ENCODE measurements at regions not wholly inside any gene's neighbourhood (a gene's known extent, or its start where the extent isn't known, plus 50 kb on each side); places are given as distances from the start of the nearest gene placed in this dataset.

DNA sequence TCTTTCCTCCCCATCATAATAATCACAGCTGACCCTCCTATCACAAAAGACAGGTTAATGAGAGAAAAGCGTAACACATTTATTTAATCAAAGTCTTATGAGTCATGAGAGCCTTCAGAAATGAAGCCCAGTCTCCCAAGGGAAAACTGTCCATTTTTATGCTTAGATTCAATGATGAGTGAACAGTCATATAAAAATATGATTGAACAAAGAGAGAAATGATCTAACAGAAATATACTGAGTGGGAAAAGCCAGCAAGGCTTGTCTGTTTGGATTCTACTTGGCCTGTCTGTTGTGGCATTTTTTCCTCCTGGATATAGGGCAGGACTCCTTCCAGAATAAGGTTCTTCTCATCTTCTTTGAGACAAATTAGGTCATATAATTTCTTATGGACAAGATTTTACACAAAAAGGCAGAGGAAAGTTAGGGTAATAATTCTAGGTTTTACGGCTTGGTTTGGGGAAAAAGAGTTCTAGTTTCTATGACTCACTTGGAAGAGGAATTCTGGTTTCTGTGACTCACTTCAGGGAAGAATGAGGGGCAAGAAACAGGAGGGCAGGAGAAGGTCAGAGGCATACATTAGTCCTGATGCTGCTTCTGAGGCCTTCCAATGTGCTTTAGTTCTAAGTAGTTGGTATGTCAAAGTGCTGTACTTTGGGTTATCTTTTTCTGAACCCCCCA lies 534.2 kb downstream of the ZIC1 start:
- DNase-seq = no peak

DNA sequence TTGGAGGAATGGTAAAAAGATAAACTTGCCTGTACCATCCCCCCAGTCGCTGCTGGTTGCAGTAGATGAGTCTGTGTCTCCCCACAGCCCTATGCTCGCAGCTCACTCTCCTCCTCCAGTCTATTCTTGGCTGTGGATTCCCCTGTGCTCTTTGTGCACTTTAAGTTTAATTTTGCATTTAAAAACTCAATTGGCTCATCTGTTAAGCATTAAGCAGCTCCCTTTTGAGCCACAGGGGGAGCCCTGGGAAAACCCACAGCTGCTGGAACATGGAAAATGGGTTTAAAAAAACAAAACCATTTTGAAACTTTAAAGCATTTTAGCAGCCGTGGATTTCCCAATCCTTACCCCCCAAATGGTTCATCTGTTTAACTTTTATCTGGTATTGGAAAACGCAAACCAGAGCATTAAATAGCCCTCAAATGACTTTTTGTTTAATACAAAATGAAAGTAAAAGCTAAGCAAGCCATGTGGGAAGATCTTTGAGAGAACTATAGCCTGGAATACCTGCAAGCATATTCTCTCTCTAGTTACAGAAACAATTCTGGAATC lies 536.9 kb downstream of the ZIC1 start:
- no peak for DNase-seq

DNA sequence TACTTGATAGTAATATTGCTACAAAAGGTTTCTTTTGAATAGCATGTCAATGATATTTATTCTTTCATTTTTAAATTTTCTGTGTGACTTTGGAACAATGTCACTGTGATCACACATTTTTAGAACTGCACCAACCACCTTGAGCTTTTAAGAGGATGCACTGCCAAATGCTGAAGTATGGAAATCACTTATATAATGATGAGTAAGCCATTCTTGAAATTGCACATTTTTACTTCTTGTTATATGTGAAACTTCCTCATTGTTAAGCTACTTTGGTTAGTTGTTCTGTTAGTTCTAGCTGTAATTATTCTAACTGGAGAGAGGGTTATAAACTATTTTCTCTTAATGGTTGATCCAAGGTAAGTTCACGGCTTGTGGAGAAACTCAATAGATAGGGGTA lies 547.5 kb downstream of the ZIC1 start:
- no peak for DNase-seq

DNA sequence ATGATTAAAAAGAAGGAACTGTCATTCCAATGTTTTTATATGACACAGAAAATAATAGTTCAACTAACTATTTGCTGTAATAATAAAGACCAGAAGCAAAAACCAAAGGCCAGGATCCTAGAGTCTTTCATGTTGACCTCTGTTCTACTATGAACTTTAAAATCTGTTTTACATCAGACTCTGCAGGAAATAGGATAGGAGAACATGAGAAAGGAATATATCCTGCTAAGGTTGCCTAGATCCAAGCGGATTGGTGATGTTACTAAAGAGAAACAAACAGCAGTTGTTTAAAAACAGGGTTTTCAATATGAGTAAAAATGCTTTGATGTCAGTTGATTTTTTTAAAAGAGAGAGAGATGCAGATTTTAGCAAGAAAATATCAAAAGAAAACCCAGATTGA lies 549.6 kb downstream of the ZIC1 start:
- no peak for DNase-seq

DNA sequence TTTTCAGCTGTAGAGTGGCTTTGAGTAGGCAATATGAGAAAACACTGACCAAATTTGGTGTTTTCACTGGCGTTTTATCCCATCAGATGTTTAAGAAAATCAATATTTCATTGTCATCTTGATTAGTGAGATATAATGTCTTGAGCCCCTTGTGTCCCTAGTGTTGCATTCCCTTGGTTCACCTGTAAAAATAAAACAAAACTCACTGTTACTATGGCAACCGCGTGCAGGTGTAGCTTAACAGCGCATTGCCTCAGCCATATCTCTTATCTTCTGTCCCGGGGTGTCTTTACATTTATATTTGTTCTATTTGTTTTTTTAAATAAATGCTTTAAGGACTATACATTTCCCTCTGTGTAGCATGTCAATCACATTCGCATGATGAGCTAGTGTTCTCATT lies 551.6 kb downstream of the ZIC1 start:
- DNase-seq = no peak

DNA sequence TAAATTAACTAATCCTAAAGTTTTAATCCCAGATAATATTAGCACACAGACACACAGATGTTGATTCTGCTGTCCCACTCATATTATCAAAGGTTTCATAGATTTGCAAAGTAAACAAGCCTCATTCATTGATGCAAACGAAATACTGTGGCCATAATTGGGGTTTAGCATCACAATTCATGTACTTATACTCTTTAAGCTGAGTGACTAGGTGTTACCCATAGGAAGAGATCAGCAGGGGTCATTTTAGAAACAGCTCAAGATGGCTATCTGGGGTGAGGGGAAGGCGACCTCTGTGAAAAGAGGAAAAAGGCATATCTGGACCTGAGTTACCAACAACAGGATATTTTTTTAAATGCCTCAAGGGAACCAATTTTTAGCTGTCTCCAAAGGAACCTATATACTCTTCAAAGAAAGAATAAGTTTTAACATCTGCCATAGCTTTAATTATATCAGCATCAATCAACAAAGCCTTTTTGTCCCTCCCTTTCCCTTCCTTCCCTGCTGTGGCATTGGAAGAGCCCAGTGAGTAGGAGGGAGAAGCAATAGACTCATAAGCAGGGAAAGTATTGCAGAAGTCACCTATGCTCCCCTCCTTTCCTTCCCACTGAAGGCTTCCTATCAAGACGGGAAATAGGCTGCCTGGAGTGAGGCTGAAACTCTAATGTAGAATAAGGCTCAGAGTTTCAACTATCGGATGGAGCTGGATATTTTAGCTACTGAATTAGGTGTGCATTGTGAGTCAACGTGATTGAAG lies 553.4 kb downstream of the ZIC1 start:
- DNase-seq = no peak

DNA sequence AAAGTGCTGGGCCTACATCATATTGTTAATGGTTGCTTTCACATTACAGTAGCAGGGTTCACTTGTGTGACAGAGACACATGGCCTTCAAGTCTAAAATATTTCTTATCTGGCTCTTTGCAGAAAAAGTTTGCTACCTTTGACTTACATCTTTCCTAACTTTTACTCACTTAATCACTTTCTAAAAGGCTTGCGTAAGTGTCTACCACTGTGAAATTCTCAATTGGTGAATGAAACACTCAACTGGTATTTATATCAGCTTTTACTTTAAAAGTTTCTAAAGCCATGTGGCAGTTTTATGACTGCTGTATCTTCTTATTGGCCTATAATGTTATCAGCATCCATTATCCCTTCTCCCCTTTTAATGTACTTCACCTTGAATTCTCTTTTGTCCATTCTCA lies 554.5 kb downstream of the ZIC1 start:
- no peak for DNase-seq

DNA sequence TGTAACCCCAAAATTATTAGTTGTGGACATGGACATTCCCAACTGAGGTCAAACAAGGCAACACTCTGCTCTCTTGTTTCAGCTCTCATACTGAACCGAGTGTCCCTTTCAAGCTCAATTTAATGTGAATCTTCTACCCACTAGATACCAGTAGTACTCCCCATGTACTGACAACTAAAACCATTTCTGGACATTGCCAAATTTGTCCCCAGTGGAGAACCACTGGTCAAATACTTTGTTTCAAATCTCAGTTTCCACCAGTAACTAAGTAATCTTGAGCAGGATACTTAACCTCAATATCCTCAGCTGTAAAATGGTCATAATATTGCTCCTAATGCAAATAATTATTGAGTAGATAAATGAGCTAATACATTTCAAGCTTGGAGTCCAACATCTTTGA lies 566.0 kb downstream of the ZIC1 start:
- DNase-seq = no peak

DNA sequence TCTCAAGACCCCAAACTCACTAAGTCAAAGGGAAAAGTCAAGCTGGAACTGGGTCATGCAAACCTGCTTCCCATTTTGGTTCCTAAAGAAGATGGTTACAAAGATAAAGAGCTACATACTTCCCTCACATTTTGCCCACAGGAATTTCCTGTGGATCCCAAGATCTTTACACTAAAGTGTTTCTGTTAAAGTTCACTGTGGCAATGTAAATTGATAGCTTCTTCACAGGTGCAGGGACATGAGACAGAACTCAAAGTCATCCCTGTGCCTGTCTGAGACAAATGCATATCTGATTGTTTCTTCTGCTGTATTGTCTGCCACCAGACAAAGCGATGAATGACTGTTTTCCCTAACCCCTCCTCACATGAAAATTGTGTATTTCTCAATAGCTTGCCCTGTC lies 567.8 kb downstream of the ZIC1 start:
- no peak for DNase-seq

DNA sequence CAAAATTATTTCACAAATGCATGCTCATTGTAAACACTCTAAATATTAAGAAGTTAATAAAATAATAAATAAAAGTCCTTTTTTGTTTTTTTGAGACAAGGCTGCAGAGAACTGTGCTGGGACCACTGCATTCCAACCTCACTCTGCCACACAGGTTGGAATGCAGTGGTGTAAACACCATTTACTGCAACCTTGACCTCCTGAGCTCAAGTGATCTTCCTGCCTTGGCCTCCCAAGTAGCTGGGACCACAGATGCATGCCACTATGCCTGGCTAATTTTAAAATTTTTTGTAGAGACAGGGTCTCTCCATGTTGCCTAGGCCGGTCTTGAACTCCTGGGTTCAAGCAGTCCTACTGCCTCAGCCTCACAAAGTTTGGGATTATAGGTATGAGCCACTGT lies 578.4 kb downstream of the ZIC1 start:
- DNase-seq = no peak

DNA sequence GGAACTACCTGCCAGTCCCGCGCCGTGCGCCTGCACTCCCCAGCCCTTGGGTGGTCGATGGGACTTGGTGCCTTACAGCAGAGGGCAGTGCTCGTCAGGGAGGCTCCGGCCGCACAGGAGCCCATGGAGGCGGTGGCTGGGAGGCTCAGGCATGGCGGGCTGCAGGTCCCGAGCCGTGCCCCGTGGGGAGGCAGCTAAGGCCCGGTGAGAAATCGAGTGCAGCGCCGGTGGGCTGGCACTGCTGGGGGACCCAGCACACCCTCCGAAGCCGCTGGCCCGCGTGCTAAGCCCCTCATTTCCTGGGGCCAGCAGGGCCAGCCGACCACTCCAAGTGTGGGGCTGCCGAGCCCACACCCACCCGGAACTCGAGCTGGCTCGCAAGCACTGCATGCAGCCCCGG lies 580.2 kb downstream of the ZIC1 start:
- no peak for DNase-seq

DNA sequence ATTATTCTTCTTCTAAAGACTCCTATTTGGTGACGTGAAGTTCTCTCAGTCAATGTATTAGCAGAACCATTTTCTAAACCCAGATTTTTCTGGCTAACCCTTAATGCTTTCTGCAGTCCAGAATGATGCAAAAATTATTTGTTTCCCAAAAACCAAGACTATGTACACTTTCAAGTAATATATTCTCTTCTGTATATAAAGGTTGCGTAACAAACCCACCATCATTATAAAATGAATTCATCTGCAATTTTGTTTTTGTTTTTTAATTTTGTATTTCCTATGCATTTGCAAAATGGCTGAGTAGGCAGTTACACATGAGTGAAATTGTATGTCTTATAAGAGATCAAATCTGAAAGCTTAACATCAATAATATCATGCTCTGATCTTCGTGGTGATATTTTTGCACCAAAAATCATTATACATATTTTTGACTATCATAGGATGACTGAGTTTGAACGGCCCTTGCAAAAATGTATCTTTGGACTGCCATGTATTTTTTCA lies 593.6 kb downstream of the ZIC1 start:
- DNase-seq = no peak

DNA sequence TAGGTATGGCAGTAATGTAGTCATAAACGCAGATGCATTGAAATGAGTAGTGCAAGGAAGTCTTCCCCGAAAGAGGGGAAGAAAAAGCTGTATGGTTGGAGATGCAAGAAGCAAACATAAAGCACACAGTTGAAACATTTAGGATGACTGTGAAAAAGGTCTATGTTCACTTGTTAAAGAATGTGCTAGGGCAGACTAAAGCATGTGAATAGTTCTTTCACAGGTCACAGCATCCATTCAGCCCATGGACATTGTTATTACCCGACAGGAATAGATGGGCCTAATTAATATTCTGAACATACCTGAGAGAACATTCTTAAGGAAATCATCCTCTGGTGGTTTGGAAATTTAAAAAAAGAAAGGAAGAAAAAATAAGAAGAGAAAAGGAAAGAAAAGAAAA lies 595.2 kb downstream of the ZIC1 start:
- DNase-seq = no peak

DNA sequence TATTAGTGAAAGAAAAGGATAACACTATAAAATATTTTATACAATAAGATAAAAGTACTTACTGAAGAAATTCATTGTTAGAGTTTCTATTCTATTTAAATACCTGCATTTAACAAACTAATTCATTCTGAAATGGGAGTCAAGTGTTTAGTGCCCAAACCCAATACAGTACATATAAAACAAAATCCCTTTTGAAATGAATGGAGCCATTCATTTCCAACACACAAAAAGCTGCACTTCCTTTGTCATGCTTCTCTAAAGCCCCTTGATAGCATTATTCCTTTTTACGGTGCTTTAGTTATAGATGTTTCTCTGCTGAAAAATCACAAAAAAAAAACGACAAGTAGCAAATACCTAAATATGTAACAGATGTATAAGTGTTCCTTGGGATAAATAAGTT lies 596.3 kb downstream of the ZIC1 start:
- no peak for DNase-seq

DNA sequence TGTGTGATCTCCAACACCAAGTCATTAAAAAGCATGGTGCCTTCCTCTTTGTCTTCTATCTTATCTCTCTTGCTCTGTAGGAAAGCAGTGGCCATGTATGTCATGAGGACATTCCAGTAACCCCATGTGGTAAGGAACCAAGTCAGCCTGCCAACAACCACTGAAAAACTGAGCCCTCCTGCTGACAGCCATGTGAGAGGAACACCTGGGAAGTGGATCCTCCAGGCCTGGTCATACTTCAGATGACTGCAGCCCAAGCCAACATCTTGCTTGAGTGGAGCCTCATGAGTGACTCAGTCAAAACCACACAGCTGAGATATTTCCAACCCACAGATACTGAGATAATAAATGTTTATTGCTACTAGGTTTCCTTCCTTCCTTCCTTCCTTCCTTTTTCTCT lies 597.3 kb downstream of the ZIC1 start:
- no peak for DNase-seq

DNA sequence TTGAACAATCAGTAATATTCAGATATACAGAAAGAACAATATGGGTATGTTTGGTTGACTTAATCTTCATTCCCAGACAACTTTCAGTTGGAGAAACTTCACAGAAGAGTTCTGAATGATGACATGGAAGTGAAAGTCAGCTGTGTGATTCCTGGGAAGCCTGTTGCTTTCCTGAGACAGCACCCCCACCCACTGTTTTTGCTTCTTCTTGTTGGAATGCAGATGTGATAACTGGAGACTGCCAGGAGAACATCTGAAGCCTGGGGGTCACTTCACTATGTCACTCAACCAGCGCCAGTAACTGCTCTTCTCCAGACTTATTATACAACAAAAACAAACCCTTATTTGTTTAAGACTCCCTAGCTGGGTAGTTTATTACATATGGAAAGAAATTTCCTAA lies 599.4 kb downstream of the ZIC1 start:
- no peak for DNase-seq

DNA sequence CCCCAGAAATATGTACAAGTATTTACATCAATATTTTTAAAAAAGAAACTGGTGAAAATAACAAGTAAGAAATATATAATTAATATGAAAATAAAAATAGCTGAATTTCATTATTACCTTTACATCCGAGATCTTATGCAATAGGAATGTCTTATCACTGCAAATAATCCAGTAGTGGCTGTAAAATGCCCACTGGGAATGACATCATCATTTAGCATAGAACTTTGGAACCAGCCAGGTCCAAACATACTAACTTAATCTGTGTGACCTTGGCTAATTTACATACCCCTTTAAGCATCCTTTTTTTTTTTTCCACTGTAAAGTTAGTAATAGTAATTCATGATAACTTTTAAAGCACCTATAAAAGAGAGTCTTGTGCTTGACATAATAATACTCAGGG lies 611.7 kb downstream of the ZIC1 start:
- DNase-seq = no peak

DNA sequence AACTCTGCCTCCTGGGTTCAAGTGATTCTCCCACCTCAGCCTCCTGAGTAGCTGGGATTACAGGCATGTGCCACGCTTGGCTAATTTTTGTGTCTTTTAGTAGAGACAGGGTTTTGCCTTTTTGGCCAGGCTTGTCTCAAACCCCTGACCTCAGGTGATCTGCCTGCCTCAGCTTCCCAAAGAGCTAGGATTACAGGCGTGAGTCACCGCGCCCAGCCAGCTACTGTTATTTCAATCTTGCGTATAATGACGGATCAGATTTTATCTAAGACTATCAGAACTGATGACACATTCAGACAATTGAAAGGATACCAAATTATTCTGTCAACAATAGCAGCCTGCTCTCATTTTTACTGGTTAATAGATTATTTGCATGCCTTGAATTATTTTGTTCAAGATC lies 612.2 kb downstream of the ZIC1 start:
- DNase-seq = no peak

DNA sequence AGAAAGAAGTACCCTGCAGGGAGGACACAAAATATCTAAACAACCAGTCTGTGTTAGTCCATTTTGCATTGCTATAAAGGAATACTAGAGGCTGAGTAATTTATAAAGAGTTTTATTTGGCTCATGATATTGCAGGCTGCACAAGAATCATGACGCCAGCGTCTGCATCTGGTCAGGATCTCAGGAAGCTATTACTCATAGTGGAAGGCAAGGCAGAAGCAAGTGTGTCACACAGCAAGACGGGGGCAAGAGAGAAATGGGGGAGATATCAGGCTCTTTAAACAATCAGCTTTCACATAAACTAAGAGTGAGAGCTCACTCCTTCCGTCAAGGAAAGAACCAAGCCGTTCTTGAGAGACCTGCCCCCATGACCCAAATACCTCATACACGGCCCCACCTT lies 614.8 kb downstream of the ZIC1 start:
- no peak for DNase-seq

DNA sequence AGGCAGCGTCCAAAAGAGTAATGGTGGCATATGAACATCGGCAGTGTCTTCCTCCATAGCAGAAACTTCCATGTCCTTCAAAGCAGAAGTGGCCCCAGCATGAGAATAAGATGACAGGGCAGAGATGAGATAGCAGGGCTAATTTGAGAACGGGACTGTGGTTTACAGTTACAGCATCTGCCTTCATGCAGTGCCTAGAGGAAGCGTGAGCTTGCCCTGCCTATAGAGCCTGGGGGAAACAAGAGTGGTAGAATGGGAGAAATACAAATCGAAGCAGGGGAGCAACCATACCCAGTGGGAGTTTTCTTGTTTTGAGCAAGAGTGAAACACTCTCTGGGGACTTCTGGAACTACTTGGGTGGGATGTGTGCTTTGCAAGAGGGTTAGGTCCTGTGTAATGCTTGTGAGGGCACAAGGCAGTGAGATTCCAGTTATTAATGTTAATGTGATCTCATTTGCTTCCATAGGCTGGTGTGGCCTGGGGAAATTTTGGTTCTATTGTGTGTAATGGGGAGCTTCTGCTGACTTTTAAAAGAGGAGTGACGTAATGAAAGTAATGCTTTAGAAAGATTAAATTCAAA lies 616.9 kb downstream of the ZIC1 start:
- no peak for DNase-seq

DNA sequence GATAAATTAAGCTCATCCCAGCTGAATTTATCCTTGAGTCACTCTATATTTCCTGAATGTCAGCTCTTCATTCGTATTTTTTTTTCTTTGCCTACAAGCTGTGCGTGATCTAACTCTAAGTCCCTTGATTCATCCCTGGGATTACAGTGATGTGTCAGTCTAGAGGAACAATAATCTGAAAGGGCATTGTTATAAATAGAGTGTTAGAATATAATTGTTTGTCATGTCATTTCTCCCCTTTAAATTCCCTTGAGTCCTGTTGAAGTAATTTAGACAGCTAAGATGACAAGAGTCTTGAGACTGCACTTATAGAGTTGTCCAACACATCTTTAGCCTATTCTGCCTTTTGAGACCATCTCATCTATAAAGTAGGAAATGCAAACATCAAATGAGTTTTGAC lies 621.8 kb downstream of the ZIC1 start:
- DNase-seq = no peak

DNA sequence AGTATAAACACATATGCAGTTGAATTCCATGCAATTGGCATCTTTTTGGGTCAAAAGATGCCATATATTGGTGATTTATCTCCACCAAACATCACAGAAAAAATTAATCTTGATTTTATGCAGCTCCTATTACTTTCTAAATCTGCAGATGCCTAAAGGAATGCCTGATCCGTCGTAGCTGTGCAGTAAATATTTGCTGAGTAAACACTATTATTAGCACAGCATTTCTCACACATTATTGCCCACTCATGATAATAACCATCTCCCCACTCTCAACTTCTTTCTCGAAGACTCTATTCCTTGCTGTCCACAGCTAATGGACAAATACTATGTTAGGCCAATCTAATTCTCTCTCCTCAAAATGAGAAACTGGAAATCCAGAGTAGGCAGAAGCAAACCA lies 625.2 kb downstream of the ZIC1 start:
- no peak for DNase-seq

DNA sequence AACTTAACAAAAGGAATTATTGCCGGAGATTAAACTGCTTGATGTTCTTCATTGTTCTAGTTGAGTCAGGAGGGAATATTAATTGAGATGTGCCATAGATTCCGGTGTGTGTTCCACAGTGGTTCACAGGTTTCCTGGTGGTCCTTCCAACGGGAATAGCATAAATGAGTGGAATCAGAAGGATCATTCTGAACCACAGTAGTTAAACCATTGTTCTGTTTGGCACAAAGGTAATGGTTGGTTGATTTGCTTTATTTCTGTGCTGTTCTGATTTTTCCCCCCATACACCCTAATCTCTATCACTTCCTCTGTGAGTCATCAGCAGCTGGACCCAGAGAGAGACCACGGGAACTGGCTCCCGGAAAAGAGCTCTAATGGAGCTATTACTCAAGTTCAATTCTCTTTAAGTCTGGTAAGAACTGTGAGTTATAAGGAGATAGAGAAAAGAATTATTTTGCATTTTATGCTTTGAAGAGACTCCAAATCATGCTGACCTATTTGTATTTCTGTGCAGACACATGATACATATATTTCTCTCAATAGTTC lies 627.2 kb downstream of the ZIC1 start:
- DNase-seq = no peak

All from NCI-H2171 treated with DMSO at 0.1 percent for 48 hours (cell line).